GM23338 (cell line): ENCODE measurements at regions not wholly inside any gene's neighbourhood (a gene's known extent, or its start where the extent isn't known, plus 50 kb on each side); places are given as distances from the start of the nearest gene placed in this dataset.

Experiments used
- ATAC-seq: fragments of 200-7000 bp; cut with Tn5 transposase; 3 replicates; pipeline ENCODE4 v1.9.1; 2020
- DNase-seq: peaks from one replicate; pipeline ENCODE4 v3.0.0-alpha.2; 2015; ENCODE audit warnings: low spot score
- H2AFZ ChIP-seq: fragments of 200-600 bp; sonication (generic); 2 replicates; pipeline ENCODE4 v1.8.0; 2016; ENCODE audit warnings: antibody characterized with exemption, mild to moderate bottlenecking, moderate library complexity
- H3F3A ChIP-seq: fragments of 200-600 bp; sonication (generic); replicated peaks from 2 replicates; pipeline ENCODE4 v1.8.0; 2017; ENCODE audit warnings: antibody characterized with exemption, mixed run types, low read depth
- H3K27ac ChIP-seq: fragments of 200-600 bp; sonication (generic); 2 replicates; pipeline ENCODE4 v1.6.1; 2016; ENCODE audit warnings: low read depth
- H3K27me3 ChIP-seq: fragments of 200-600 bp; sonication (generic); 2 replicates; pipeline ENCODE4 v1.8.0; 2016; ENCODE audit warnings: mild to moderate bottlenecking, mixed run types, moderate library complexity; ENCODE audit not compliant: insufficient read depth
- H3K36me3 ChIP-seq: fragments of 200-600 bp; sonication (generic); 2 replicates; pipeline ENCODE4 v1.8.0; 2016; ENCODE audit warnings: mild to moderate bottlenecking; ENCODE audit not compliant: insufficient read depth
- H3K4me1 ChIP-seq: fragments of 200-600 bp; sonication (generic); 2 replicates; pipeline ENCODE4 v1.8.0; 2016; ENCODE audit warnings: mild to moderate bottlenecking, moderate library complexity; ENCODE audit not compliant: insufficient read depth
- H3K4me2 ChIP-seq: fragments of 200-600 bp; sonication (generic); 2 replicates; pipeline ENCODE4 v1.7.1; 2017; ENCODE audit warnings: mixed run types
- H3K4me3 ChIP-seq: fragments of 200-600 bp; sonication (generic); 2 replicates; pipeline ENCODE4 v1.6.1; 2016; ENCODE audit warnings: mixed run types
- H3K79me2 ChIP-seq: fragments of 200-600 bp; sonication (generic); replicated peaks from 2 replicates; pipeline ENCODE4 v1.8.0; 2017; ENCODE audit warnings: mild to moderate bottlenecking; ENCODE audit not compliant: insufficient read depth
- H3K9me2 ChIP-seq: fragments of 200-600 bp; sonication (generic); 2 replicates; pipeline ENCODE4 v1.8.0; 2017; ENCODE audit not compliant: insufficient read depth
- H4K20me1 ChIP-seq: fragments of 200-600 bp; sonication (generic); replicated peaks from 2 replicates; pipeline ENCODE4 v1.8.0; 2017; ENCODE audit warnings: mild to moderate bottlenecking; ENCODE audit not compliant: insufficient read depth
- H3K27ac Mint-ChIP-seq: 2 replicates; pipeline ENCODE4 v1.8.0; 2020; ENCODE audit warnings: inconsistent platforms, mild to moderate bottlenecking, moderate library complexity, mixed read lengths
- H3K27me3 Mint-ChIP-seq: 3 replicates; pipeline ENCODE4 v1.8.0; 2022; ENCODE audit warnings: low read depth, mild to moderate bottlenecking, moderate library complexity, mixed read lengths, inconsistent platforms; ENCODE audit not compliant: insufficient read depth, poor library complexity
- H3K36me3 Mint-ChIP-seq: 3 replicates; pipeline ENCODE4 v1.8.0; 2021; ENCODE audit warnings: low read depth, mild to moderate bottlenecking, inconsistent platforms, moderate library complexity, mixed read lengths
- H3K4me1 Mint-ChIP-seq: 3 replicates; pipeline ENCODE4 v1.8.0; 2020; ENCODE audit warnings: mild to moderate bottlenecking, inconsistent platforms, mixed read lengths
- H3K4me3 Mint-ChIP-seq: 3 replicates; pipeline ENCODE4 v1.8.0; 2021; ENCODE audit warnings: moderate library complexity, mild to moderate bottlenecking, inconsistent platforms, mixed read lengths
- H3K9me3 Mint-ChIP-seq: 3 replicates; pipeline ENCODE4 v1.8.0; 2020; ENCODE audit warnings: moderate library complexity, mild to moderate bottlenecking, inconsistent platforms, mixed read lengths
- CREB1 ChIP-seq: fragments of 250-450 bp; sonication (Bioruptor Pico); IDR thresholded peaks from 2 replicates; pipeline ENCODE4 v1.5.0; 2020; ENCODE audit warnings: low read depth, mild to moderate bottlenecking, moderate library complexity
- ETS1 ChIP-seq: IDR thresholded peaks from 2 replicates; pipeline ENCODE4 v1.6.1; 2016; ENCODE audit warnings: antibody characterized with exemption
- EZH2 ChIP-seq: fragments of 200-600 bp; sonication (generic); IDR thresholded peaks from one replicate; pipeline ENCODE4 v1.8.0; 2017; ENCODE audit warnings: antibody characterized with exemption, mild to moderate bottlenecking, low read depth; ENCODE audit not compliant: unreplicated experiment
- EZH2phosphoT487 ChIP-seq: fragments of 200-600 bp; sonication (generic); IDR thresholded peaks from one replicate; pipeline ENCODE4 v1.8.1; 2018; ENCODE audit warnings: antibody characterized with exemption; ENCODE audit not compliant: unreplicated experiment
- JUNB ChIP-seq: IDR thresholded peaks from one replicate; pipeline ENCODE4 v1.6.1; 2016; ENCODE audit warnings: antibody characterized with exemption; ENCODE audit not compliant: unreplicated experiment
- NANOG ChIP-seq: IDR thresholded peaks from 2 replicates; pipeline ENCODE4 v1.6.1; 2016; ENCODE audit warnings: antibody characterized with exemption, borderline replicate concordance
- POLR2AphosphoS5 ChIP-seq: IDR thresholded peaks from 2 replicates; pipeline ENCODE4 v1.6.1; 2016; ENCODE audit warnings: antibody characterized with exemption, low read depth
- STAT1 ChIP-seq: IDR thresholded peaks from one replicate; pipeline ENCODE4 v1.6.1; 2016; ENCODE audit warnings: antibody characterized with exemption; ENCODE audit not compliant: unreplicated experiment
- ZNF114 ChIP-seq: fragments of 250-450 bp; sonication (Bioruptor Pico); IDR thresholded peaks from 2 replicates; pipeline ENCODE4 v1.5.0; 2020; ENCODE audit warnings: mild to moderate bottlenecking, moderate library complexity
- ZNF331 ChIP-seq: fragments of 250-450 bp; sonication (Bioruptor Pico); IDR thresholded peaks from 2 replicates; pipeline ENCODE4 v1.5.0; 2020; ENCODE audit warnings: low read depth, mild to moderate bottlenecking, moderate library complexity
- ZNF462 ChIP-seq: fragments of 250-450 bp; sonication (Bioruptor Pico); IDR thresholded peaks from 2 replicates; pipeline ENCODE4 v1.5.0; 2020; ENCODE audit warnings: mild to moderate bottlenecking, moderate library complexity
- TF ChIP-seq, protein P1 (sequence below), 2 experiments: fragments of 200-600 bp in 1 of 2; sonication (generic) in 1 of 2; conservative IDR thresholded peaks; 2 replicates each; pipeline versions ENCODE4 v1.5.1 to v1.6.1; 2016 to 2017; ENCODE audit warnings: antibody characterized with exemption in 2 of 2, low read depth in 2 of 2, mild to moderate bottlenecking in 2 of 2, moderate library complexity in 1 of 2
- TF ChIP-seq, protein P2 (sequence below): IDR thresholded peaks from one replicate; pipeline ENCODE4 v1.6.1; 2018; ENCODE audit warnings: antibody characterized with exemption; ENCODE audit not compliant: unreplicated experiment

- no peak overlapping the region for H2AFZ ChIP-seq
- H3K4me2 ChIP-seq, result no peak overlapping the region
- H3K4me1 ChIP-seq, result peaks cover 8% of the 10 kb centered on the region
- no peaks in the 10 kb centered on the region for H3F3A ChIP-seq
- Mint-ChIP-seq H3K4me1 (peaks cover 10% of the 10 kb centered on the region), H3K9me3 (no peaks in the 10 kb centered on the region), H3K27ac (no peak overlapping the region), H3K36me3 (no peaks in the 10 kb centered on the region), H3K4me3 (no peak overlapping the region), H3K27me3 (peaks cover 2% of the 10 kb centered on the region)
- peaks cover 6% of the 10 kb centered on the region; the same call in 1 of the 2 replicates for H3K9me2 ChIP-seq
- no peak overlapping the region for H3K4me3 ChIP-seq
- no peak overlapping the region for H3K27ac ChIP-seq
- ATAC-seq, result no peak
- TF ChIP-seq ZNF114 (CRISPR knock-in tag) (no peak), JUNB (no peak), NANOG (no peak), EZH2phosphoT487 (no peak), STAT1 (no peak), POLR2AphosphoS5 (no peak), ZNF331 (CRISPR knock-in tag) (no peak), CREB1 (CRISPR knock-in tag) (no peak), EZH2 (no peak), ETS1 (no peak), ZNF462 (CRISPR knock-in tag) (no peak)
- TF ChIP-seq, protein P1, sequence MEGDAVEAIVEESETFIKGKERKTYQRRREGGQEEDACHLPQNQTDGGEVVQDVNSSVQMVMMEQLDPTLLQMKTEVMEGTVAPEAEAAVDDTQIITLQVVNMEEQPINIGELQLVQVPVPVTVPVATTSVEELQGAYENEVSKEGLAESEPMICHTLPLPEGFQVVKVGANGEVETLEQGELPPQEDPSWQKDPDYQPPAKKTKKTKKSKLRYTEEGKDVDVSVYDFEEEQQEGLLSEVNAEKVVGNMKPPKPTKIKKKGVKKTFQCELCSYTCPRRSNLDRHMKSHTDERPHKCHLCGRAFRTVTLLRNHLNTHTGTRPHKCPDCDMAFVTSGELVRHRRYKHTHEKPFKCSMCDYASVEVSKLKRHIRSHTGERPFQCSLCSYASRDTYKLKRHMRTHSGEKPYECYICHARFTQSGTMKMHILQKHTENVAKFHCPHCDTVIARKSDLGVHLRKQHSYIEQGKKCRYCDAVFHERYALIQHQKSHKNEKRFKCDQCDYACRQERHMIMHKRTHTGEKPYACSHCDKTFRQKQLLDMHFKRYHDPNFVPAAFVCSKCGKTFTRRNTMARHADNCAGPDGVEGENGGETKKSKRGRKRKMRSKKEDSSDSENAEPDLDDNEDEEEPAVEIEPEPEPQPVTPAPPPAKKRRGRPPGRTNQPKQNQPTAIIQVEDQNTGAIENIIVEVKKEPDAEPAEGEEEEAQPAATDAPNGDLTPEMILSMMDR (conservative IDR thresholded peaks at IDR 0.05; ENCODE audit: low read depth in 2 of 2), result no peak
- TF ChIP-seq, protein P2, sequence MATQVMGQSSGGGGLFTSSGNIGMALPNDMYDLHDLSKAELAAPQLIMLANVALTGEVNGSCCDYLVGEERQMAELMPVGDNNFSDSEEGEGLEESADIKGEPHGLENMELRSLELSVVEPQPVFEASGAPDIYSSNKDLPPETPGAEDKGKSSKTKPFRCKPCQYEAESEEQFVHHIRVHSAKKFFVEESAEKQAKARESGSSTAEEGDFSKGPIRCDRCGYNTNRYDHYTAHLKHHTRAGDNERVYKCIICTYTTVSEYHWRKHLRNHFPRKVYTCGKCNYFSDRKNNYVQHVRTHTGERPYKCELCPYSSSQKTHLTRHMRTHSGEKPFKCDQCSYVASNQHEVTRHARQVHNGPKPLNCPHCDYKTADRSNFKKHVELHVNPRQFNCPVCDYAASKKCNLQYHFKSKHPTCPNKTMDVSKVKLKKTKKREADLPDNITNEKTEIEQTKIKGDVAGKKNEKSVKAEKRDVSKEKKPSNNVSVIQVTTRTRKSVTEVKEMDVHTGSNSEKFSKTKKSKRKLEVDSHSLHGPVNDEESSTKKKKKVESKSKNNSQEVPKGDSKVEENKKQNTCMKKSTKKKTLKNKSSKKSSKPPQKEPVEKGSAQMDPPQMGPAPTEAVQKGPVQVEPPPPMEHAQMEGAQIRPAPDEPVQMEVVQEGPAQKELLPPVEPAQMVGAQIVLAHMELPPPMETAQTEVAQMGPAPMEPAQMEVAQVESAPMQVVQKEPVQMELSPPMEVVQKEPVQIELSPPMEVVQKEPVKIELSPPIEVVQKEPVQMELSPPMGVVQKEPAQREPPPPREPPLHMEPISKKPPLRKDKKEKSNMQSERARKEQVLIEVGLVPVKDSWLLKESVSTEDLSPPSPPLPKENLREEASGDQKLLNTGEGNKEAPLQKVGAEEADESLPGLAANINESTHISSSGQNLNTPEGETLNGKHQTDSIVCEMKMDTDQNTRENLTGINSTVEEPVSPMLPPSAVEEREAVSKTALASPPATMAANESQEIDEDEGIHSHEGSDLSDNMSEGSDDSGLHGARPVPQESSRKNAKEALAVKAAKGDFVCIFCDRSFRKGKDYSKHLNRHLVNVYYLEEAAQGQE, result no peak
- no peaks in the 10 kb centered on the region for H3K79me2 ChIP-seq
- H4K20me1 ChIP-seq, result no peaks in the 10 kb centered on the region
- no peaks in the 10 kb centered on the region for H3K27me3 ChIP-seq
- DNase-seq, result no peak
- no peaks in the 10 kb centered on the region for H3K36me3 ChIP-seq
Observed at GRCh38 chr7:31421607-31422006, 81.1 kb upstream of the NEUROD6 start.
